ENCODE measurements at regions not wholly inside any gene's neighbourhood (a gene's known extent, or its start where the extent isn't known, plus 50 kb on each side); places are given as distances from the start of the nearest gene placed in this dataset.

GRCh38 chr17:79560527-79560926, 50.3 kb downstream of the RBFOX3 start:
- Histone ChIP-seq H3K36me3 (no peaks in the 10 kb centered on the region), H3K4me1 (no peaks in the 10 kb centered on the region), H3K4me3 (no peak overlapping the region), H3K27ac (no peak overlapping the region), H3K9me3 (no peaks in the 10 kb centered on the region), H3K27me3 (no peaks in the 10 kb centered on the region)
- intact Hi-C loops (cut with DNase I), result no loop called here
- no peak for TF ChIP-seq CTCF (IDR thresholded peaks at IDR 0.05)
- DNase-seq (ENCODE audit: low spot score in 2 of 2), result no peak

GRCh38 chr17:79559111-79559887, 51.6 kb downstream of the RBFOX3 start:
- Histone ChIP-seq H3K27ac (no peak overlapping the region), H3K9me3 (no peaks in the 10 kb centered on the region), H3K4me1 (no peaks in the 10 kb centered on the region), H3K36me3 (no peaks in the 10 kb centered on the region), H3K27me3 (no peaks in the 10 kb centered on the region), H3K4me3 (no peak overlapping the region)
- no peak for TF ChIP-seq CTCF (IDR thresholded peaks at IDR 0.05)
- intact Hi-C loops (cut with DNase I), result no loop called here
- no peak for DNase-seq (ENCODE audit: low spot score in 2 of 2)

GRCh38 chr17:79558091-79558900, 52.6 kb downstream of the RBFOX3 start:
- Histone ChIP-seq H3K4me3 (no peak overlapping the region), H3K27ac (no peak overlapping the region), H3K9me3 (no peaks in the 10 kb centered on the region), H3K36me3 (no peaks in the 10 kb centered on the region), H3K4me1 (no peaks in the 10 kb centered on the region), H3K27me3 (no peaks in the 10 kb centered on the region)
- DNase-seq (ENCODE audit: low spot score in 2 of 2), result no peak
- no peak for TF ChIP-seq CTCF (IDR thresholded peaks at IDR 0.05)
- intact Hi-C loops (cut with DNase I), result no loop called here

- Histone ChIP-seq H3K27me3 (no peaks in the 10 kb centered on the region), H3K36me3 (no peaks in the 10 kb centered on the region), H3K9me3 (no peaks in the 10 kb centered on the region), H3K4me1 (no peaks in the 10 kb centered on the region), H3K4me3 (no peak overlapping the region), H3K27ac (no peak overlapping the region)
- DNase-seq (ENCODE audit: low spot score in 2 of 2), result no peak
- no peak for TF ChIP-seq CTCF (IDR thresholded peaks at IDR 0.05)
- intact Hi-C loops (cut with DNase I), result no loop called here
Measured at GRCh38 chr17:79557276-79558090, 53.4 kb downstream of the RBFOX3 start.

GRCh38 chr17:79556271-79556670, 54.6 kb downstream of the RBFOX3 start:
- intact Hi-C loops (cut with DNase I), result no loop called here
- H3K9me3 ChIP-seq, result peaks cover 0 to 6% of the 10 kb centered on the region in 2 donors
- no peak overlapping the region for H3K27ac ChIP-seq
- no peak overlapping the region for H3K4me3 ChIP-seq
- no peak for TF ChIP-seq CTCF (IDR thresholded peaks at IDR 0.05)
- no peaks in the 10 kb centered on the region for H3K4me1 ChIP-seq
- H3K27me3 ChIP-seq, result no peaks in the 10 kb centered on the region
- H3K36me3 ChIP-seq, result no peaks in the 10 kb centered on the region
- DNase-seq (ENCODE audit: low spot score in 2 of 2), result no peak

Measured in ascending aorta (tissue), 2 donors.